Common myeloid progenitor, CD34-positive (primary cell): ENCODE measurements at regions not wholly inside any gene's neighbourhood (a gene's known extent, or its start where the extent isn't known, plus 50 kb on each side); places are given as distances from the start of the nearest gene placed in this dataset.

Experiments
- CTCF ChIA-PET: fragments of 350-600 bp; sonication (Branson Sonifier 250); formaldehyde crosslinking; loops from one replicate; lab custom pipeline; 2021; ENCODE audit warnings: antibody characterized with exemption; lab: Charles Lee
- POLR2A ChIA-PET: fragments of 350-600 bp; sonication (Branson Sonifier 250); formaldehyde crosslinking; loops from one replicate; lab custom pipeline; 2021; ENCODE audit warnings: antibody characterized with exemption; lab: Charles Lee
- DNase-seq, 3 donors: peaks; one replicate each; pipeline versions ENCODE4 v3.0.0 to v3.0.0-alpha.2; 2013
- H3K27ac ChIP-seq, 2 experiments: 1 replicate in 1 of 2; 2 replicates in 1 of 2; pipeline ENCODE4 v1.7.0; 2013; ENCODE audit warnings: inconsistent platforms in 2 of 2, low read length in 2 of 2, mild to moderate bottlenecking in 2 of 2, low read depth in 1 of 2, moderate library complexity in 1 of 2; ENCODE audit not compliant: severe bottlenecking in 2 of 2, insufficient read depth in 1 of 2, poor library complexity in 1 of 2
- H3K27me3 ChIP-seq, 5 experiments: replicated peaks in 2 of 5; 1 replicate in 3 of 5; 2 replicates in 2 of 5; pipeline versions ENCODE4 v1.6.1 to v1.7.0; 2013; ENCODE audit warnings: low read length in 4 of 5, mild to moderate bottlenecking in 2 of 5, moderate library complexity in 2 of 5, inconsistent platforms in 1 of 5; ENCODE audit not compliant: insufficient read depth in 5 of 5, control insufficient read depth in 4 of 5
- H3K36me3 ChIP-seq, 4 experiments: 1 replicate in 2 of 4; 2 replicates in 2 of 4; pipeline versions ENCODE4 v1.6.1 to v1.7.0; 2013; ENCODE audit warnings: low read length in 3 of 4, control low read depth in 1 of 4, mild to moderate bottlenecking in 1 of 4; ENCODE audit not compliant: control insufficient read depth in 4 of 4, insufficient read depth in 4 of 4
- H3K4me1 ChIP-seq, 4 experiments: 1 replicate in 3 of 4; 2 replicates in 1 of 4; pipeline versions ENCODE4 v1.6.1 to v1.7.1; 2013; ENCODE audit warnings: low read length in 3 of 4, mild to moderate bottlenecking in 3 of 4, control low read depth in 1 of 4, inconsistent platforms in 1 of 4, moderate library complexity in 1 of 4; ENCODE audit not compliant: control insufficient read depth in 4 of 4, insufficient read depth in 4 of 4; ENCODE audit errors: control extremely low read depth in 1 of 4
- H3K4me3 ChIP-seq, 7 experiments: 1 replicate in 4 of 7; 2 replicates in 3 of 7; pipeline versions ENCODE4 v1.5.1 to v1.7.0; 2013; ENCODE audit warnings: mild to moderate bottlenecking in 7 of 7, low read length in 6 of 7, moderate library complexity in 6 of 7, inconsistent platforms in 2 of 7, low read depth in 2 of 7, control low read depth in 1 of 7; ENCODE audit not compliant: insufficient read depth in 4 of 7, control insufficient read depth in 1 of 7; ENCODE audit errors: extremely low read depth in 1 of 7
- H3K9me3 ChIP-seq, 5 experiments: 1 replicate in 4 of 5; 2 replicates in 1 of 5; pipeline versions ENCODE4 v1.6.1 to v1.7.1; 2013; ENCODE audit warnings: low read length in 4 of 5, mild to moderate bottlenecking in 2 of 5, inconsistent platforms in 1 of 5, low read depth in 1 of 5, moderate library complexity in 1 of 5; ENCODE audit not compliant: control insufficient read depth in 4 of 5, insufficient read depth in 2 of 5; ENCODE audit errors: control extremely low read depth in 1 of 5
- WGBS: methylation state at CpG from one replicate; pipeline ENCODE4 v1.1.5; 2013; ENCODE audit not compliant: insufficient coverage; 5-methylcytosine and 5-hydroxymethylcytosine counted together

- POLR2A ChIA-PET: no interaction called here
- Histone ChIP-seq H3K27me3 (no peaks in the 10 kb centered on the region), H3K4me1 (peaks cover 0 to 10% (median under 1%) of the 10 kb centered on the region in 4 experiments), H3K9me3 (no peaks in the 10 kb centered on the region), H3K27ac (no peak overlapping the region), H3K36me3 (no peaks in the 10 kb centered on the region), H3K4me3 (no peak overlapping the region)
- 100% methylated on average over 2 of the region's 2 CpGs for WGBS
- CTCF ChIA-PET: no interaction called here
- DNase-seq: no peak
These were observed 312.6 kb downstream of the THBS2 start for GRCh38 chr6:168941036-168941435.

DNA sequence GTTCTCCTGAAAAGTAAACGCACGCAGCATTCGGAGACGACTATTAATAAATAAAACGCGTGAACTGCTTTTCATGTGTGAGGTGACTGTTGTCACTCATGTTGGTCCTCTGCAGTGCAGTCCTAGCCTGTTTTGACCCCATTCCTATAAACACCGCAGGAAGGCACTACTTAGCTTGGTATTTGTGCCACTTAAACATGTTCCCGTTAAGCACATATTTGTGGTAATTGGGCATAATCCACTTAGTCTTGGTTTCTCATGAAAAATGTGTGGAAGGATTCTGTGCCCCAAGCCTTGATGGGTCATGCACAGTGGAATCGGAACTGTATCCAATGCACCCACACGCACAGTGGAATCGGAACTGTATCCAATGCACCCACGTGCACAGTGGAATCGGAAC is 313.9 kb downstream of the THBS2 start:
- H3K4me3 ChIP-seq: no peak overlapping the region
- no peak for DNase-seq
- ChIA-PET POLR2A (no interaction called here), CTCF (interaction anchor here (1.3 kb wide), 1 partner anchor 10 kb away, joined by 3 read pairs; no protein-coding TSS in a partner anchor)
- H3K36me3 ChIP-seq: no peaks in the 10 kb centered on the region
- H3K4me1 ChIP-seq: peaks cover 0 to 10% (median 2%) of the 10 kb centered on the region in 4 experiments
- 98% methylated on average over 12 of the region's 13 CpGs for WGBS
- peaks cover 0 to 4% (median 0%) of the 10 kb centered on the region in 5 experiments for H3K27me3 ChIP-seq
- no peak overlapping the region for H3K27ac ChIP-seq
- H3K9me3 ChIP-seq: no peaks in the 10 kb centered on the region

- CTCF ChIA-PET: interaction anchor here (1.5 kb wide), 1 partner anchor 18 kb away, joined by 5 read pairs; no protein-coding TSS in a partner anchor
- no peak for DNase-seq
- POLR2A ChIA-PET: no interaction called here
These were observed 314.6 kb downstream of the THBS2 start for GRCh38 chr6:168939041-168939440.

DNA sequence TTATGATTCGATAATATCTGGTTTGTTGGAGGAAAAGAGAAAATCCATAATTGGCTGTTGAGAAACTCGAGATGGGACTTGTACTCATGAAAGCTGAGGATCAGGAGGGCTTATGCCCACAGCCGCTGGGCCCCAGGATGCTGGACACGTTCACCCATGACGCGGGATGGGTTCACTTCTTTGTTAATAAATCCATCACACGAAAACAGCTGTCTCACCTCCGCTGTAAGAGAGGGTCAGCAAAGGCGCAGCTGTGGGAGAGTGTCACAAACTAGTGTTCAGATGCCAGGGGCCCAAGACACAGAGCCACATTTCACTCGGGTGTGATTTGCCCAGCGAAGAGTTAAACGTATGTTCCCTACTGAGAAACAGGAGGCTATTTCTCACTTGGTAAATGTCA is 315.1 kb downstream of the THBS2 start:
- H3K27ac ChIP-seq: no peak overlapping the region
- no peaks in the 10 kb centered on the region for H3K36me3 ChIP-seq
- ChIA-PET CTCF (interaction anchor here (1.4 to 1.5 kb wide), 2 partner anchors 19 to 41 kb away, joined by 4 to 5 read pairs; no protein-coding TSS in a partner anchor), POLR2A (no interaction called here)
- H3K4me1 ChIP-seq: peaks cover 0 to 10% (median 5%) of the 10 kb centered on the region in 4 experiments
- WGBS: 90% methylated on average over 11 of the region's 12 CpGs
- no peak overlapping the region for H3K4me3 ChIP-seq
- no peaks in the 10 kb centered on the region for H3K9me3 ChIP-seq
- peaks cover 0 to 4% (median 0%) of the 10 kb centered on the region in 5 experiments for H3K27me3 ChIP-seq
- DNase-seq: no peak

More at GRCh38 chr6:168939041-168939440, 314.6 kb downstream of the THBS2 start:
- 91% methylated on average over 4 of the region's 4 CpGs for WGBS
- H3K4me3 ChIP-seq: no peak overlapping the region
- no peak overlapping the region for H3K27ac ChIP-seq
- H3K36me3 ChIP-seq: no peaks in the 10 kb centered on the region
- peaks cover 0 to 10% (median 5%) of the 10 kb centered on the region in 4 experiments for H3K4me1 ChIP-seq
- peaks cover 0 to 4% (median 0%) of the 10 kb centered on the region in 5 experiments for H3K27me3 ChIP-seq
- H3K9me3 ChIP-seq: no peaks in the 10 kb centered on the region

DNA sequence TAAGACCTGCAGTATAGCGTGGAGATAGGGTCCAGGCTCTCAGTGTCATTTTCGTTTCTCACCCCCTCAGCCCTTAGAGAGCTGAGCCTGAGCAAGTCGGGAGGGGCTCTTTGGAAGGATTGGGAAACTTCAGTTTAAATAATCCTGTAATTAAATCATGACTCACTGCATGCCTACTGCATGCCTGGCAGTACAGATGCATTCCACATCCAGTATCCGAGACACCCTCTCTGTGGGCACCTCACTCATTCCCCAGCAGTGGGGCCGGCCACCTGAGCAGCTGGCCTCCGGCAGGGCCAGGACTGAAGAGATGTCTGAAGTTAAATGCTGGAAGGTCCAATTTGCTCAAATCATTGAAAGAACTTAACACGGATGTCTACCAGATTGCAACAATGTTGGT is 316.6 kb downstream of the THBS2 start:
- Histone ChIP-seq H3K27ac (no peak overlapping the region), H3K4me3 (no peak overlapping the region), H3K9me3 (no peaks in the 10 kb centered on the region), H3K27me3 (peaks cover 0 to 4% (median 0%) of the 10 kb centered on the region in 5 experiments), H3K36me3 (no peaks in the 10 kb centered on the region), H3K4me1 (peaks cover 0 to 10% (median 5%) of the 10 kb centered on the region in 4 experiments)
- no peak for DNase-seq
- WGBS: 98% methylated on average over 4 of the region's 7 CpGs
- ChIA-PET POLR2A (interaction anchor here (0.6 kb wide), 1 partner anchor 1538 kb away, joined by 3 read pairs; no protein-coding TSS in a partner anchor), CTCF (interaction anchor here (0.9 kb wide), 1 partner anchor 45 kb away, joined by 3 read pairs; no protein-coding TSS in a partner anchor)

GRCh38 chr6:168935628-168936010 is 318.0 kb downstream of the THBS2 start:
- 60% methylated on average over 7 of the region's 10 CpGs for WGBS
- H3K9me3 ChIP-seq: peaks cover 0 to 2% (median 0%) of the 10 kb centered on the region in 5 experiments
- no peaks in the 10 kb centered on the region for H3K36me3 ChIP-seq
- CTCF ChIA-PET: no interaction called here
- peaks cover 0 to 10% (median 5%) of the 10 kb centered on the region in 4 experiments for H3K4me1 ChIP-seq
- no peak overlapping the region for H3K27ac ChIP-seq
- peak in 2 of 3 donors; percentile 12 for DNase-seq
- peaks cover 0 to 4% (median 0%) of the 10 kb centered on the region in 5 experiments for H3K27me3 ChIP-seq
- POLR2A ChIA-PET: no interaction called here
- no peak overlapping the region for H3K4me3 ChIP-seq
